ENCODE measurements at regions not wholly inside any gene's neighbourhood (a gene's known extent, or its start where the extent isn't known, plus 50 kb on each side); places are given as distances from the start of the nearest gene placed in this dataset.

DNA sequence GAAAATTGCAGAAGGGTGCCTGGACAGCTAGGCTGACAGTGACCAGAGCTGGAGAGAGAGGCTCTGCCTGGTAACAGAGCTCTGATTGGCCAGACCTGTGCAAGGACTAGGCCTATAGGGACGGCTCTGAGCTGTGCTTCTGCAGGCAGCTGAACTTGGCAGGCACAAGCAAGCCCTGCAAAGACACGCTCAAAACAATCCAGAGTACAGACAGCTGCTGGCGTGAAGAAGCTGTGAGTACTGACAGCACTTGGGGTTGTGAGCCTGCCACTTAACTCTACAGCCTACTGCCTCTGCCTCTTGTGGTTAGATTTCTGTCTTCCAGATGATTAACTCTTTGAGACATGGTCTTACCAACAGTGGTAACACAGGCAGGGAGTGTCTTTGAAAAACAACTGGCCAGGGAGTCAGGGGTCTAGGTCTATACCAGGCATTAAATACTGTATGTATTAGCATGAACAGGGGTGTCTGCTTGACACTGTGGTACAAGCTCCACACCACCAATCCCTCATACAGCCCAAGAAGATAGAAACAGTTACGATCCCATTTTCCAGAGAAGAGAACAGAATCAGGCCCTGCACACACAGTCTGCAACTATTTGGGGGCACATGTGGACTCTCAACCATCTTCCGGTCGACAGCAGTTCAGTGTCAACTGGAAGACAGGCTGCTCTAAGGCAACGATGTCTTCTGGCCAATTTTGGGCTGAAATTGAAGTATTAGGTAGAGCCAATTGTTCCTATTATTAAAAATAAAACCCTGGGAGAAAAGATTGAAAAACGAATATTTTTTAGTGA, 568.4 kb downstream of the TNS1 start:
- TF ChIP-seq POLR2AphosphoS5 (IDR thresholded peaks at IDR 0.05; ENCODE audit: low read depth, low read length), result no peak
- TF ChIP-seq, protein P1, sequence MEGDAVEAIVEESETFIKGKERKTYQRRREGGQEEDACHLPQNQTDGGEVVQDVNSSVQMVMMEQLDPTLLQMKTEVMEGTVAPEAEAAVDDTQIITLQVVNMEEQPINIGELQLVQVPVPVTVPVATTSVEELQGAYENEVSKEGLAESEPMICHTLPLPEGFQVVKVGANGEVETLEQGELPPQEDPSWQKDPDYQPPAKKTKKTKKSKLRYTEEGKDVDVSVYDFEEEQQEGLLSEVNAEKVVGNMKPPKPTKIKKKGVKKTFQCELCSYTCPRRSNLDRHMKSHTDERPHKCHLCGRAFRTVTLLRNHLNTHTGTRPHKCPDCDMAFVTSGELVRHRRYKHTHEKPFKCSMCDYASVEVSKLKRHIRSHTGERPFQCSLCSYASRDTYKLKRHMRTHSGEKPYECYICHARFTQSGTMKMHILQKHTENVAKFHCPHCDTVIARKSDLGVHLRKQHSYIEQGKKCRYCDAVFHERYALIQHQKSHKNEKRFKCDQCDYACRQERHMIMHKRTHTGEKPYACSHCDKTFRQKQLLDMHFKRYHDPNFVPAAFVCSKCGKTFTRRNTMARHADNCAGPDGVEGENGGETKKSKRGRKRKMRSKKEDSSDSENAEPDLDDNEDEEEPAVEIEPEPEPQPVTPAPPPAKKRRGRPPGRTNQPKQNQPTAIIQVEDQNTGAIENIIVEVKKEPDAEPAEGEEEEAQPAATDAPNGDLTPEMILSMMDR (IDR thresholded peaks at IDR 0.05), result no peak
- TF ChIP-seq TCF7L2 (IDR thresholded peaks at IDR 0.05; ENCODE audit: low read depth, low read length), result no peak
- TF ChIP-seq, protein P2, sequence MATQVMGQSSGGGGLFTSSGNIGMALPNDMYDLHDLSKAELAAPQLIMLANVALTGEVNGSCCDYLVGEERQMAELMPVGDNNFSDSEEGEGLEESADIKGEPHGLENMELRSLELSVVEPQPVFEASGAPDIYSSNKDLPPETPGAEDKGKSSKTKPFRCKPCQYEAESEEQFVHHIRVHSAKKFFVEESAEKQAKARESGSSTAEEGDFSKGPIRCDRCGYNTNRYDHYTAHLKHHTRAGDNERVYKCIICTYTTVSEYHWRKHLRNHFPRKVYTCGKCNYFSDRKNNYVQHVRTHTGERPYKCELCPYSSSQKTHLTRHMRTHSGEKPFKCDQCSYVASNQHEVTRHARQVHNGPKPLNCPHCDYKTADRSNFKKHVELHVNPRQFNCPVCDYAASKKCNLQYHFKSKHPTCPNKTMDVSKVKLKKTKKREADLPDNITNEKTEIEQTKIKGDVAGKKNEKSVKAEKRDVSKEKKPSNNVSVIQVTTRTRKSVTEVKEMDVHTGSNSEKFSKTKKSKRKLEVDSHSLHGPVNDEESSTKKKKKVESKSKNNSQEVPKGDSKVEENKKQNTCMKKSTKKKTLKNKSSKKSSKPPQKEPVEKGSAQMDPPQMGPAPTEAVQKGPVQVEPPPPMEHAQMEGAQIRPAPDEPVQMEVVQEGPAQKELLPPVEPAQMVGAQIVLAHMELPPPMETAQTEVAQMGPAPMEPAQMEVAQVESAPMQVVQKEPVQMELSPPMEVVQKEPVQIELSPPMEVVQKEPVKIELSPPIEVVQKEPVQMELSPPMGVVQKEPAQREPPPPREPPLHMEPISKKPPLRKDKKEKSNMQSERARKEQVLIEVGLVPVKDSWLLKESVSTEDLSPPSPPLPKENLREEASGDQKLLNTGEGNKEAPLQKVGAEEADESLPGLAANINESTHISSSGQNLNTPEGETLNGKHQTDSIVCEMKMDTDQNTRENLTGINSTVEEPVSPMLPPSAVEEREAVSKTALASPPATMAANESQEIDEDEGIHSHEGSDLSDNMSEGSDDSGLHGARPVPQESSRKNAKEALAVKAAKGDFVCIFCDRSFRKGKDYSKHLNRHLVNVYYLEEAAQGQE (IDR thresholded peaks at IDR 0.05; ENCODE audit: insufficient read depth in 1 of 2, low read depth in 2 of 2, low read length in 1 of 2), result no peak

All from Panc1 (cell line).